ENCODE measurements at regions not wholly inside any gene's neighbourhood (a gene's known extent, or its start where the extent isn't known, plus 50 kb on each side); places are given as distances from the start of the nearest gene placed in this dataset.
A peak's percentile ranks its signal among the peaks of the same experiment; 100 is the strongest.

DNA sequence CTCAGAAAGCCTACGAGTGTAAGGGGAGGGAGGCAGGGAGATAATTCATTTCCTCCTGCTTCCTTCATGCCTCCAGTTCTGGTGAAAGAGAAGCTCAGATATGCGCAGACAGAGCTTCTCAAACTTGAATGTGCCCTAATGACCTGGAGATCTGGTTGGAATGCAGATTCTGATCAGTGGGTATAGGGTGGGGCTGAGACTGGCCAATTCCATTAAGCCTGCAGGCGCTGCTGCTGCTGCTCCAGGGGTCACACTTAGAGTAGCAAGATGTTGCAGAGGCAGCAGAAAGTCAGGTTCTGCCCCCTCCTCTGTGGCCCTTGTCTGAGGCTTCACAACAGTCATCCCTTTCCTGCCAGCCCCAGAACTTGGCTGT is 161.0 kb downstream of the DHX35 start:
- peaks cover 34% of the 10 kb centered on the region for H3K4me1 Mint-ChIP-seq
- ATAC-seq = peak; percentile 49
- DNase-seq (ENCODE audit: low spot score) = no peak
- peaks cover 5% of the 10 kb centered on the region for H3K9me3 Mint-ChIP-seq
- Histone ChIP-seq H3K27ac (ENCODE audit: low read depth) (no peak overlapping the region), H3F3A (replicated peaks; ENCODE audit: low read depth) (no peaks in the 10 kb centered on the region), H3K27me3 (ENCODE audit: insufficient read depth) (0 out of 2 replicates have a peak, but pooled peaks cover 4% of the 10 kb centered on the region), H3K4me2 (peak overlapping the region; percentile 52), H3K9me2 (ENCODE audit: insufficient read depth) (peaks cover 4% of the 10 kb centered on the region), H4K20me1 (replicated peaks; ENCODE audit: insufficient read depth) (no peaks in the 10 kb centered on the region), H3K79me2 (replicated peaks; ENCODE audit: insufficient read depth) (no peaks in the 10 kb centered on the region), H3K4me1 (ENCODE audit: insufficient read depth) (peaks cover 24% of the 10 kb centered on the region), H2AFZ (peak overlapping the region; percentile 18; the same call in 1 of the 2 replicates), H3K4me3 (no peak overlapping the region), H3K36me3 (ENCODE audit: insufficient read depth) (no peaks in the 10 kb centered on the region; the same call in 1 of the 2 replicates)
- TF ChIP-seq STAT1 (IDR thresholded peaks at IDR 0.05; ENCODE audit: unreplicated experiment) (no peak), EZH2 (IDR thresholded peaks at IDR 0.05; ENCODE audit: low read depth, unreplicated experiment) (no peak)
- H3K36me3 Mint-ChIP-seq (ENCODE audit: low read depth) = no peaks in the 10 kb centered on the region
- no peak overlapping the region for H3K27ac Mint-ChIP-seq
- no peak overlapping the region for H3K4me3 Mint-ChIP-seq
- H3K27me3 Mint-ChIP-seq (ENCODE audit: insufficient read depth, low read depth, poor library complexity) = peaks cover 22% of the 10 kb centered on the region

DNA sequence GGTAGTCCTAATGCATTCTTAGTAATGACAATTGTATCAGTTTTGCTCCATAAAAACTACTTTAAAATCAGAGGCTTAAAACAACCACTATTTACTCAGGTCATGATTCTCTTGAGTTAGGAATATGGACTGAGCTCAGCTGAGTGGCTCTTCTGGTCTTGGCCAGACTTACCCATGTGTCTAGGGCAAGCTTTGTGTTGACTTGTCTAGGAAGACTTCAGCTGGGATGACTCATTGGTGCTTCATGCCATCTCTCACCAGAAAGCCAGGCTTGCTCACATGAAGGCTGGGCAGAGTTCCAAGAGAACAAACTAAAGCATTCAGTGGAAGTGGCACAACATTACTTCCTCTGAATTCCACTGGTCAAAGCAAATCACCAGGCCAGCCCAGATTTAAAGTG is 155.3 kb downstream of the DHX35 start:
- no peak overlapping the region for H3K27ac Mint-ChIP-seq
- Histone ChIP-seq H3F3A (replicated peaks; ENCODE audit: low read depth) (no peaks in the 10 kb centered on the region), H3K36me3 (ENCODE audit: insufficient read depth) (no peaks in the 10 kb centered on the region), H4K20me1 (replicated peaks; ENCODE audit: insufficient read depth) (no peaks in the 10 kb centered on the region), H3K27me3 (ENCODE audit: insufficient read depth) (0 out of 2 replicates have a peak, but pooled peaks cover 4% of the 10 kb centered on the region), H2AFZ (no peak overlapping the region), H3K4me2 (no peak overlapping the region), H3K4me3 (no peak overlapping the region), H3K4me1 (ENCODE audit: insufficient read depth) (peaks cover 18% of the 10 kb centered on the region), H3K27ac (ENCODE audit: low read depth) (no peak overlapping the region), H3K9me2 (ENCODE audit: insufficient read depth) (no peaks in the 10 kb centered on the region), H3K79me2 (replicated peaks; ENCODE audit: insufficient read depth) (no peaks in the 10 kb centered on the region)
- H3K4me3 Mint-ChIP-seq = no peak overlapping the region
- no peaks in the 10 kb centered on the region; the same call in 1 of the 3 replicates for H3K9me3 Mint-ChIP-seq
- H3K36me3 Mint-ChIP-seq (ENCODE audit: low read depth) = no peaks in the 10 kb centered on the region
- peaks cover 29% of the 10 kb centered on the region for H3K4me1 Mint-ChIP-seq
- ATAC-seq (no peak), DNase-seq (ENCODE audit: low spot score) (no peak)
- TF ChIP-seq ZNF114 (CRISPR knock-in tag; IDR thresholded peaks at IDR 0.05) (no peak), STAT1 (IDR thresholded peaks at IDR 0.05; ENCODE audit: unreplicated experiment) (no peak), POLR2AphosphoS5 (IDR thresholded peaks at IDR 0.05; ENCODE audit: low read depth) (no peak), JUNB (IDR thresholded peaks at IDR 0.05; ENCODE audit: unreplicated experiment) (no peak), ZNF331 (CRISPR knock-in tag; IDR thresholded peaks at IDR 0.05; ENCODE audit: low read depth) (0 out of 2 replicates have a peak, but pooled peaks have one; percentile 30)
- peaks cover 19% of the 10 kb centered on the region for H3K27me3 Mint-ChIP-seq (ENCODE audit: insufficient read depth, low read depth, poor library complexity)

DNA sequence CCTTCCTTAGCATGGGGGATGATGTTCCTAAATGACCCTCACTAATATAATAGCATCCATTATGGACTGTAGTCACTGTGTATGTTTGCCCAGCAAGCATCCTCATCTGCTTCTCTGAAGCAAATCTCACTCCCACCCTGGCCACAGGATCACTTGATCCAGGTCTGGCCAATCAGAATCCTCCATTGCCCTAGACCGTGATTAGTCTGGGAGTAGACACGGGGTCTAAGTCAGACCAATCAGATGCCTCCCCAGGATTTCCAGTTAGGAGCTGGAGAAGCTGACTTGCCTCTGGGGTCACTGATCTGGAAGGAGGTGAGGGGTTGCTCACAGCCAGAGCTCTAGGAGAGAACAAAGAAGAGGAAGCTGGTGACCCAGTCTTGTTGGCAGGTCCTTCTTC is 153.9 kb downstream of the DHX35 start:
- ATAC-seq = no peak
- H3K27me3 ChIP-seq (ENCODE audit: insufficient read depth) = no peaks in the 10 kb centered on the region
- DNase-seq (ENCODE audit: low spot score) = no peak
- H4K20me1 ChIP-seq (replicated peaks; ENCODE audit: insufficient read depth) = no peaks in the 10 kb centered on the region
- Mint-ChIP-seq H3K27ac (no peak overlapping the region), H3K9me3 (no peaks in the 10 kb centered on the region; the same call in 1 of the 3 replicates), H3K36me3 (ENCODE audit: low read depth) (no peaks in the 10 kb centered on the region), H3K4me1 (peaks cover 27% of the 10 kb centered on the region), H3K27me3 (ENCODE audit: insufficient read depth, low read depth, poor library complexity) (peaks cover 11% of the 10 kb centered on the region), H3K4me3 (no peak overlapping the region)
- H3K36me3 ChIP-seq (ENCODE audit: insufficient read depth) = no peaks in the 10 kb centered on the region
- no peaks in the 10 kb centered on the region for H3F3A ChIP-seq (replicated peaks; ENCODE audit: low read depth)
- no peak overlapping the region for H3K4me3 ChIP-seq
- no peaks in the 10 kb centered on the region for H3K9me2 ChIP-seq (ENCODE audit: insufficient read depth)
- no peak overlapping the region for H3K27ac ChIP-seq (ENCODE audit: low read depth)
- H3K4me2 ChIP-seq = no peak overlapping the region
- H2AFZ ChIP-seq = no peak overlapping the region
- peaks cover 21% of the 10 kb centered on the region for H3K4me1 ChIP-seq (ENCODE audit: insufficient read depth)
- no peaks in the 10 kb centered on the region for H3K79me2 ChIP-seq (replicated peaks; ENCODE audit: insufficient read depth)
- TF ChIP-seq NANOG (IDR thresholded peaks at IDR 0.05; ENCODE audit: borderline replicate concordance) (no peak), CREB1 (CRISPR knock-in tag; IDR thresholded peaks at IDR 0.05; ENCODE audit: low read depth) (no peak), ZNF331 (CRISPR knock-in tag; IDR thresholded peaks at IDR 0.05; ENCODE audit: low read depth) (no peak), POLR2AphosphoS5 (IDR thresholded peaks at IDR 0.05; ENCODE audit: low read depth) (no peak), EZH2 (IDR thresholded peaks at IDR 0.05; ENCODE audit: low read depth, unreplicated experiment) (no peak), JUNB (IDR thresholded peaks at IDR 0.05; ENCODE audit: unreplicated experiment) (no peak), ETS1 (IDR thresholded peaks at IDR 0.05) (no peak), ZNF462 (CRISPR knock-in tag; IDR thresholded peaks at IDR 0.05) (no peak), ZNF114 (CRISPR knock-in tag; IDR thresholded peaks at IDR 0.05) (no peak), STAT1 (IDR thresholded peaks at IDR 0.05; ENCODE audit: unreplicated experiment) (no peak)
